Activated CD4-positive, alpha-beta T cell treated with anti-CD3 and anti-CD28 coated beads, Interleukin-2, amount 50 U/mL, for 24 hours (primary cell): ENCODE measurements at regions not wholly inside any gene's neighbourhood (a gene's known extent, or its start where the extent isn't known, plus 50 kb on each side); places are given as distances from the start of the nearest gene placed in this dataset.
"Not testable (repeated sequence)": the region's sequence is repeated elsewhere in the genome, so short reads cannot be mapped to it uniquely, and the experiment has no call there.

Source experiments
- DNase-seq, 2 donors: peaks; one replicate each; pipeline ENCODE4 v3.0.0-alpha.2; 2020; ENCODE audit warnings: low read depth in 1 of 2, low spot score in 1 of 2

DNA sequence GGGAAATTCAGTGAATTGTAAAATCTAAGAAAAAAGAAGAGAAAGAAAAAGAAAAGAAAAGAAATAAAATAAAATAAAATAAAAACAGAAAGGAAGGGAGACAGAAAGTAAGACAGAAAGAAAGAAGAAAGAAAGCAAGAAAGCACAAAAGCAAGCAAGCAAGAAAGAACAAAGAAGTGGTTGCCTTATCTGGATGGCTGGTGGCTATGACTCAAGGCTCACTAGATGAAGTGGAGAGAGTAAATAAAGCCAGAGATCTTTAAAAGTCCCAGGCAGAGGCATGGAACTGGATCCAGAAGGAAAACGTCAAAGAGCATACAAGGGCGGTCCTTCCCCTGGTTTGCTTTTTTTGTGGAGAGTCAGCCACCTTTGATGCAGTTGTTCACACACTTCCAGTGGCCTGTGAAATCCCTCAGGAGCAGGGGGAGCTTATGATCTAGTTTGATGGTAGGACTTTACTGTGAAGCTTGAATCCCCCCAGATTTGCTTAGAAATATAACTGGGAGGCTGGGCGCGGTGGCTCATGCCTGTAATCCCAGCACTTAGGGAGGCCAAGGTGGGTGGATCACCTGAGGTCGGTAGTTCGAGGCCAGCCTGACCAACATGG, 176.7 kb upstream of the HMHB1 start:
- DNase-seq, result no peak

GRCh38 chr5:143634689-143635088, 177.3 kb upstream of the HMHB1 start:
- no peak for DNase-seq

GRCh38 chr5:143629871-143630659, 181.9 kb upstream of the HMHB1 start:
- DNase-seq, result no peak

- not testable (repeated sequence) for DNase-seq
These were observed 186.9 kb upstream of the HMHB1 start for GRCh38 chr5:143625048-143625447.

DNA sequence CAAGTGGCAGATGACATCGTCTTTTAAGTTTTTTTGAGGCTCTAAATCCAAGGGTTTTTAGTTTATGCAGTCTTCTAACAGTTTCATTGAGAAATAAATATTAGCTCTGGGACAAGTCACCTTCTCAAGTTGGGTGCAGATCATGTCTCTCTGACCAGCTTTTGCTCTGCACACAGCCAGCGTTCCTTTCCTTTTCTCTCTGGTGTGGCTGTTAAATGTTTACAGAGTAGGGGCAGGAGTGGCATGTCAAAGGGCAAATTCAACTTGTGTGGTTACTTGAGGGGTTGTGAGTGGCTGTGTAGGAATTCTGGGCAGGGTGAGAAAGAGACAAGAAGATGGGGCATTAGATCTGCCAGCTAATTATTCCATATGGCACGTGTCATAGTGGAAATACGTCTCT, 187.5 kb upstream of the HMHB1 start:
- DNase-seq, result no peak

DNA sequence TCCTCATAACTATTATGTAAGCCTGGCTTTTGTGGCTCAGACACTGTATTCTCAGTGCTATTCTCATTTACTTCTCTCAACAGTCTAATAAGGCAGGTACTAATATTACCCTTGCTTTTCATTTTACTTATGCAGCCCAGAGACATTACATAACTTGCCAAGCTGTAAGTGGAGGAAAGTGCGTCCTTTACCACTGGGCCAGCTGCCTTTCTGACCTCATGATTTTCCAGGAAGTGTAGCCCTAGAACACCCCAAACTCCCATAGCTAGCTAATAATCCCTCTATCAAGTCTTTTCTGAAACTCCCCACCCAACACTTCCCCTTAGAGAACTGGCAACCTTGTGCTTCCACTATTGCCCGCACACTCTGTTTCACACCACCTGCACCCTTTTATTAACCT, 192.9 kb upstream of the HMHB1 start:
- DNase-seq, result no peak

DNA sequence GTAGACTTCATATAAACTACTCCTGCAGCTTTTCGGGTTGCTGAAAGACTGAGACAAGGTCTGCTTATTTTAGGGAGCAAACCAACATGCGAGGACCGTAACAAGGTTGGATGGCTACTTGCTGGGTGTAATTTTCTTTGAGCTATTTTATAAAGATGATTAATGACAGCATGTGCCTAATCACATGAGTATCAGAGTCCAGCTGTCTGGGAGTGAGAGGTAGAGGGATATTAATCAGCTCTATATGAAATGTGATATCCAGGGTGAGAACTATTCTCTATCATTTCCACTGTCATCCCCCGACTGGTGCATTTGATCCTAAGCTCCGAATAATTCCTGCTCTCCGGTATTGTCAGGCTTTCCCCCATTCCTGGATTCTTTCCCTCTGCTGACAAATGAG, 193.8 kb upstream of the HMHB1 start:
- DNase-seq, result no peak

DNA sequence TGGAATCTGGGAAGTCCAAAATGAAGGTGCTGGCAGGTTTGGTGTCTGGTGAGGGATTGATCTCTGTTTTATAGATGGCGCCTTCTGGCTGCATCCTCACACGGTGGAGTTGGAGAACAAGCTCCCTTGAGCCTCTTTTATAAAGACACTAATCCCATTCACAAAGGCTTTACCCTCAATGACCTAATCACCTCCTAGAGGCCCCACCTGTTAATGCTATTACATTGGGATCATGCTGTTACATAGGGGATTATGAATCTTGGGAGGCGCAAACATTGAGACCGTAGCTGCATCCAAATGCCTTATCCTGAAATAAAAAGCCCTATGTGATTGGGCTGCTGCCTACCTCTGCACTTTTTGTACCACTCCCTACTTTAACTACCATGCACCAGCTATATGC, 197.1 kb upstream of the HMHB1 start:
- no peak for DNase-seq

DNA sequence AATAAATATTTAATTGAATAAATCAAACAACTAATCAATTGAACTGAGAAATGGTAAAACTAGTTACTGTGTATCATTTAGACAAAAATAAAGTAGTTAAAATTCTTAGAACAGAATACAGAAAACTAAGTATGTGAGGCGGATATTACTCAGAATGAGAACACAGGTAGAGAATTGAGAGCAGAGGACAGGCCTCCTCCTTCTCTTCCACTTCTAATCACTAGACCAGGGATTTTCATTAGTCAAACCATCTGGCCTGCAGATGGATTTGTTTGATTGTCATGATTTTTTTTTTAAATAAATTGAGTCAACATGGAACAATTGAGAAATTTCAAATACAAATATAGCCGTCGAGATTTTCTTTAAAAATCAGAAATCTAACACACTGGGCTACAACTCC, 198.6 kb upstream of the HMHB1 start:
- no peak for DNase-seq

DNA sequence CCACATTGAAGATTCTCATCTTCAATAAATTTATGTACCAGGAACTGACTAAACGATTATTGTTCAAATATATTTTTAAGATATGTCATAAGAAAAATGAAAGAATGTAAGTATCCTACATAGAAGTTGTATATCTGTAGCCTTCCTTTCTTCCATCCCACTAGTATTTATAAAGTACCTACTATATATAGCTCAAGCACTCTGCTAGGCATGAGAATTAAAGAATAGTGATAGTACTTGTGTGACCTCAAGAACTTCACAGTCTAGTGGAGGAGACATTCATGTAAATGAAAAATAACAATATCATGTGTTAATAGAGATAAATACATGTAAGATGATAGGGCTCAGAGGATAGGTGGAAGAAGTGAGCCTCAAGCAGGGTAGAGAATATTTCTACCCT, 201.0 kb upstream of the HMHB1 start:
- no peak for DNase-seq

GRCh38 chr5:143606043-143606752, 202.7 kb upstream of the NR3C1 start:
- peak in 1 of 2 donors; percentile 5 for DNase-seq

DNA sequence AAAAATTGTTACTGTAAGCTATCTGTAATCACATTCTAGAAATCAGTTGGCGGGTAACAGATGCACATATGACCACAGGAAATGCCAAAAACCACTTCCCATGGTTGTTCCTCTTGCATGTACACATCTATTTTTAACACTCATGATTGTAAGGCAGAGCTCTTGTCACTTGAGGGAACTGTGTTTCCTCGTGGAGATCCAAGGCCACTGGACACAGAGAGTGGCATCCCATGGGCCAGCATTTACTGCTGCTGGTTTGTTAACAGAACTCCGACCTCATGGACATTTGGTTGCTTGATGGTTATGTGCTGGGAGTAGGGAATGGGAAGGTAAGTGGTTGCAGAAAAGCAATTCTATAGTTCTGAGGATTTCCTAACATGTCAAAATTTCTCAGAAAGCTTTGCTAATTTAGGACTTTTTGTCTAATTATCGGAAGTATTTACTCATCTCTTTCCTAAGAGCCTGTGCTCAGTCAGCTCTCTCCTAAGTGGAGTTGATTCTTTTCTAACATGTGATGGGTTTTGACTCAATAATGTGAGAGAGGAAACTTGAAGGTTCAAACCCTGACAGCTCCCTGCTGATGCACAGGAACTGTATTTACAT, 202.0 kb upstream of the NR3C1 start:
- DNase-seq, result no peak

DNA sequence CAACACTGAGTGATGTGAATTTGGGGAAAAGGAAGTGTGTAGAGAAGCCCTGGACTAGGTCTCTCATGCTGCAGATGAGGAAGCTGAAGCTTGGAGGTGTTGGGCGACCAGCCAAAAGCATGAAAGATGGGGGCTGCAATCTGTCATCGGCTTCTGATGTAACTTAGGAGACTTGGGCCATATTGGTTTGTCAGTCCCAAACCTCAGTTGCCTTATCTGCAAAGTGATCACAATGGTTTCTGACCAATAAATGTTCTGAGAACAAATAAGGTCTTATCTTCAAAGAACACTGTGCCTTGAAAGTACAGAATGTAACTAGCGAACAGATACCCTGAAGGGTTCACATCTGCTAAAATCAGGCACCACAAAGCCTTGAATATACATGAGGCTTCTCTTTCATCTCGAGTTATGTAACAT, 198.4 kb upstream of the NR3C1 start:
- DNase-seq, result no peak

GRCh38 chr5:143601357-143601756, 197.9 kb upstream of the NR3C1 start:
- DNase-seq, result no peak

GRCh38 chr5:143600396-143601075, 197.1 kb upstream of the NR3C1 start:
- no peak for DNase-seq

DNA sequence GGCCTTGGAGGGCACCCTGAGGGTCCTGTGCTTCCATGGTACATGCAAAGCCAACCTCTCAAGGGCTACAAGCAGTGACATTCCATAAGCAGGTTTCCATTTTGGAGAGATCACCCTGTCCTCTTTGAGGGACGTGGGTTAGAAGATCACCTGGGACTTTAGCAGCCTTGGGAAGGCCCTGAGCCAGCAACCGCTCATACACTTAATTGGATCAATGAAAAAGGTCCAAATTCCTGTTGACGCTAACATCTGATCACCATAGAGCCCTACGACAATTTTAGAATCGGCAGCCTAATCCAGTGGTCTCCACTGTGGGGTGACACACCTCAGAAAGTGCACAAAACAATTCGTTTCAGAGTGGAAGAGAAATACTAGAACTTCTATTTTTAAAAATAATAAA, 196.0 kb upstream of the NR3C1 start:
- DNase-seq, result no peak

DNA sequence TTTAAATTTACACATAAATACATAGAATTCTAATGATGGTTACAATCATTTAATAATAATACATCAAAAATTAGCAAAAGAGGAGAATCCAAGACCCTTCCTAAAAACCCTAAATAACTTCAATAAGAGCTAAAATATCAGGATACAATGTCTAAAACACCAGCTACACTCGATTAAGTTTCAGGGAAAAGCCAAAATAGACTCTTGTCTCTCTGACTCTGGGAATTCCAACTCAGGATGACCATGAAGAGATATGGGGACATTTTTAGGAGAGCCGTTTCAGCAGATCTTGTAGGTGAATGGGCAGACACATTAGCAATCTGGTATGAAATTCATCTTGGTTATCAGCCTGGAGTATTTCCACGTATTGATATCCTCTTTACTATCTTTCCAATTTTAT, 193.3 kb upstream of the NR3C1 start:
- no peak for DNase-seq

DNA sequence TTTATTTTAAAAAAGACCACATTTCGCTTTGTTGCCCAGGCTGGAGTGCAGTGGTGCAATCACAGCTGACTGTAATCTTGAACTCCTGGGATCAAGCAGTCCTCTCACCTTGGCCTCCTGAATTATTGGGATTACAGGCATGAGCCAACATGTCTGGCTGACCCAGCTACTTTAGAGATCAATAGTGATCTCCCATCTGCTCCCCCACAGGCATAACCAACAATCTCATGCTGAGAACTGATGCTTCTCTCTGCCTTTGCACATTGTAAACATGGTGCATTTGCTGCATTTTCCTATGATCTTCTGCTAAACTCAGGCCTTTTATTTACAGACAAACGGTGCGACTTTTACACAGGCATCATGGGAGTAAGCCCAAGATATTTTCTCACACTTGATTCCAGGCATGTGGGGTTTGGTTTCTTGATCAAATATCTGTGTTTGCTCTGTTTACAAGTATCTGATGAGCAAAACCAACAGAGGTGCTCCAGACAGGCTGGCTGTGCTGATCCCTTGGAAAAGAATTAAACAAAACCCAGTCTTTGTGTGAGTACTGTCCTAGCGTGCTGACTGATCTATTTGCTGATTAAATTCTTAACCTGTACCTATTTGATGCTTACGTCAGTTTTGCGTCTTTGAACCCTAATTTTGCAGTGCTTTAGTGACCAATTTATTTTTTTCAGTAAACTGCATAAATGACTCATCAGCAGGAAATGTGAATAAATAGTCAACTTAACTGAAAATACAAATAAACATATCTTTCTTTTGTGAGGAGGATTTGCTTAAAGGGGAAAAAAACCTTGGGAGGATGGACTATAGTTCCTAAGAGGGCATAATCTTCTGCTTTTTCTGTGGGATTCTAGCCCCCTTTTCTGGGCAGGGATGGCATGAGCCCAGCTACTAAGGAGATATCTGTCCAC, 191.7 kb upstream of the NR3C1 start:
- no peak for DNase-seq

- DNase-seq, result no peak
These were observed 190.2 kb upstream of the NR3C1 start for GRCh38 chr5:143593723-143594122.

DNA sequence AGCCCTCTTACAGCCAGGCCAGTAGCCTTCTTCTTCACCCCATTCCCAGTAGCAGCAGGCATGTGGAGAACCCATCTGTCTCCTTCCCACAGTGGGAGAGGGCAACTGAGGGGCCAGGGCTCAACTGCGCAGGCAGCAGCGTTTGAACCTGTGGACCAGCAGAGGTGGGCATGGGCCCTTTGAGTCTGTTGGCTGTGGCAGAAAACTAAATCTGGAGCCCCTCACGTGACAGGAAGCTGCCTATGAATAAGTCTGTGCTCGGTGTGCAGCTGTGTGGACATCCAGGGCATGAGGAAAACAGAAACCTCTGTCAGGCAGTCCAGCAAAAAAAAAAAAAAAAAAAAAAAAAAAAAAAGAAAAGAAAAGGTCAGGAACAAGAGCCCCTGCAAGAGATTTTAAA, 189.2 kb upstream of the NR3C1 start:
- no peak for DNase-seq
